IMR-90 (cell line): ENCODE measurements at regions not wholly inside any gene's neighbourhood (a gene's known extent, or its start where the extent isn't known, plus 50 kb on each side); places are given as distances from the start of the nearest gene placed in this dataset.

Source experiments
- ATAC-seq: fragments of 200-7000 bp; cut with Tn5 transposase; 2 replicates; pipeline ENCODE4 v1.9.1; 2020; ENCODE audit warnings: low read depth, mild to moderate bottlenecking, moderate library complexity
- BruUV-seq: library from RNA; stranded (reverse); fragments of 400-500 nt; replicated peaks from 2 replicates; lab custom pipeline; 2021; lab: Mats Ljungman, UMichigan
- CTCF ChIA-PET: fragments of 300-600 bp; formaldehyde crosslinking; extraction: SDS; loops from one replicate; lab custom pipeline; 2021; ENCODE audit warnings: antibody characterized with exemption; lab: Yijun Ruan, JAX
- POLR2A ChIA-PET: fragments of 300-600 bp; sonication (Branson Sonifier 250); formaldehyde crosslinking; loops from one replicate; lab custom pipeline; 2022; ENCODE audit warnings: antibody characterized with exemption; ENCODE audit not compliant: unreplicated experiment; lab: Charles Lee
- DNase-seq: peaks from one replicate; pipeline ENCODE4 v3.0.0; 2013
- H2AFZ ChIP-seq: replicated peaks from 2 replicates; pipeline ENCODE3; 2013; ENCODE audit warnings: low read length, mild to moderate bottlenecking; ENCODE audit not compliant: poor library complexity
- H2AK5ac ChIP-seq: 2 replicates; pipeline ENCODE4 v1.6.1; 2013; ENCODE audit warnings: low read depth, low read length, inconsistent platforms
- H2AK9ac ChIP-seq: replicated peaks from 2 replicates; pipeline ENCODE3; 2013; ENCODE audit warnings: mild to moderate bottlenecking, low read depth, low read length, moderate library complexity; ENCODE audit not compliant: poor library complexity
- H2BK120ac ChIP-seq: 2 replicates; pipeline ENCODE4 v1.6.1; 2013; ENCODE audit warnings: low read depth, low read length, inconsistent platforms
- H2BK15ac ChIP-seq: 3 replicates; pipeline ENCODE4 v1.6.1; 2013; ENCODE audit warnings: low read depth, low read length, inconsistent platforms
- H2BK20ac ChIP-seq: 2 replicates; pipeline ENCODE4 v1.6.1; 2013; ENCODE audit warnings: low read depth, mild to moderate bottlenecking, inconsistent platforms, low read length, moderate library complexity
- H2BK5ac ChIP-seq: 2 replicates; pipeline ENCODE4 v1.6.1; 2013; ENCODE audit warnings: mild to moderate bottlenecking, low read depth, low read length, inconsistent platforms; ENCODE audit not compliant: poor library complexity, severe bottlenecking
- H3K14ac ChIP-seq: replicated peaks from 2 replicates; pipeline ENCODE4 v1.6.1; 2013; ENCODE audit warnings: low read depth, low read length, inconsistent platforms
- H3K18ac ChIP-seq: 2 replicates; pipeline ENCODE4 v1.6.1; 2013; ENCODE audit warnings: low read depth, low read length, control low read depth
- H3K23ac ChIP-seq: 2 replicates; pipeline ENCODE4 v1.6.1; 2013; ENCODE audit warnings: low read depth, low read length, inconsistent platforms
- H3K27ac ChIP-seq: 2 replicates; pipeline ENCODE4 v1.5.1; 2013; ENCODE audit warnings: mild to moderate bottlenecking, control low read depth, low read length; ENCODE audit not compliant: insufficient read depth
- H3K27me3 ChIP-seq: 2 replicates; pipeline ENCODE4 v1.6.1; 2013; ENCODE audit warnings: low read length; ENCODE audit not compliant: control insufficient read depth, insufficient read depth
- H3K36me3 ChIP-seq: 2 replicates; pipeline ENCODE4 v1.6.1; 2013; ENCODE audit warnings: low read length, mixed read lengths; ENCODE audit not compliant: control insufficient read depth, insufficient read depth
- H3K4ac ChIP-seq: 2 replicates; pipeline ENCODE4 v1.6.1; 2013; ENCODE audit warnings: low read depth, low read length, inconsistent platforms
- H3K4me1 ChIP-seq: 2 replicates; pipeline ENCODE4 v1.6.1; 2013; ENCODE audit warnings: low read length, mixed read lengths; ENCODE audit not compliant: control insufficient read depth, insufficient read depth
- H3K4me2 ChIP-seq: 2 replicates; pipeline ENCODE4 v1.6.1; 2013; ENCODE audit warnings: low read depth, mild to moderate bottlenecking, control low read depth, low read length, moderate library complexity
- H3K4me3 ChIP-seq: 2 replicates; pipeline ENCODE4 v1.5.1; 2013; ENCODE audit warnings: low read depth, mild to moderate bottlenecking, control low read depth, low read length, moderate library complexity; ENCODE audit not compliant: insufficient read depth
- H3K56ac ChIP-seq: 2 replicates; pipeline ENCODE4 v1.6.1; 2013; ENCODE audit warnings: low read length, inconsistent platforms; ENCODE audit not compliant: insufficient read depth; ENCODE audit errors: extremely low read depth
- H3K79me1 ChIP-seq, 2 experiments: 2 replicates each; pipeline ENCODE4 v1.6.1; 2013; ENCODE audit warnings: low read length in 2 of 2, inconsistent platforms in 1 of 2, low read depth in 1 of 2
- H3K9ac ChIP-seq: 2 replicates; pipeline ENCODE4 v1.6.1; 2013; ENCODE audit warnings: low read depth, low read length, control low read depth
- H3K9me1 ChIP-seq: 2 replicates; pipeline ENCODE4 v1.6.1; 2013; ENCODE audit warnings: low read length, inconsistent platforms; ENCODE audit not compliant: insufficient read depth
- H3K9me3 ChIP-seq: 2 replicates; pipeline ENCODE4 v1.6.1; 2013; ENCODE audit warnings: low read length; ENCODE audit not compliant: control insufficient read depth, insufficient read depth
- H4K20me1 ChIP-seq: 2 replicates; pipeline ENCODE4 v1.6.1; 2013; ENCODE audit warnings: low read length, inconsistent platforms; ENCODE audit not compliant: insufficient read depth
- H4K5ac ChIP-seq: 2 replicates; pipeline ENCODE4 v1.6.1; 2013; ENCODE audit warnings: mild to moderate bottlenecking, low read depth, low read length, control low read depth
- H4K8ac ChIP-seq, 2 experiments: 2 replicates each; pipeline ENCODE4 v1.6.1; 2013; ENCODE audit warnings: low read depth in 2 of 2, low read length in 2 of 2, control low read depth in 1 of 2, inconsistent platforms in 1 of 2
- H4K91ac ChIP-seq: 2 replicates; pipeline ENCODE4 v1.6.1; 2013; ENCODE audit warnings: low read depth, low read length, inconsistent platforms; ENCODE audit not compliant: insufficient read depth
- BHLHE40 ChIP-seq: fragments of 150-350 bp; IDR thresholded peaks from 2 replicates; pipeline ENCODE4 v1.6.1; 2016; ENCODE audit warnings: mild to moderate bottlenecking, low read depth, low read length
- CEBPB ChIP-seq: IDR thresholded peaks from 2 replicates; pipeline ENCODE4 v1.6.1; 2012; ENCODE audit warnings: low read depth, low read length, improper control_type of control experiment
- CHD1 ChIP-seq: IDR thresholded peaks from 2 replicates; pipeline ENCODE4 v1.6.1; 2012; ENCODE audit warnings: low read depth, low read length, improper control_type of control experiment
- CTCF ChIP-seq: conservative IDR thresholded peaks from 2 replicates; pipeline ENCODE4 v1.5.1; 2012; ENCODE audit warnings: mild to moderate bottlenecking, low read depth, low read length, improper control_type of control experiment
- ELK1 ChIP-seq: fragments of 150-350 bp; IDR thresholded peaks from 2 replicates; pipeline ENCODE4 v1.6.1; 2016; ENCODE audit warnings: low read depth, mild to moderate bottlenecking, low read length, moderate library complexity, borderline replicate concordance
- FOS ChIP-seq: fragments of 150-350 bp; IDR thresholded peaks from 2 replicates; pipeline ENCODE4 v1.6.1; 2016; ENCODE audit warnings: low read depth, low read length
- MAZ ChIP-seq: IDR thresholded peaks from 2 replicates; pipeline ENCODE4 v1.6.1; 2012; ENCODE audit warnings: low read depth, mild to moderate bottlenecking, low read length, improper control_type of control experiment, moderate library complexity, borderline replicate concordance
- MXI1 ChIP-seq: IDR thresholded peaks from 2 replicates; pipeline ENCODE4 v1.6.1; 2012; ENCODE audit warnings: low read depth, mild to moderate bottlenecking, low read length, moderate library complexity, borderline replicate concordance
- NFE2L2 ChIP-seq: fragments of 150-350 bp; IDR thresholded peaks from 2 replicates; pipeline ENCODE4 v1.6.1; 2016; ENCODE audit warnings: low read depth, mild to moderate bottlenecking, low read length
- POLR2A ChIP-seq: IDR thresholded peaks from 2 replicates; pipeline ENCODE4 v1.6.1; 2012; ENCODE audit warnings: mild to moderate bottlenecking, low read depth, low read length
- RCOR1 ChIP-seq: IDR thresholded peaks from 2 replicates; pipeline ENCODE4 v1.6.1; 2012; ENCODE audit warnings: mild to moderate bottlenecking, low read length, improper control_type of control experiment; ENCODE audit not compliant: insufficient replicate concordance
- SMC3 ChIP-seq: fragments of 150-350 bp; IDR thresholded peaks from 2 replicates; pipeline ENCODE4 v1.6.1; 2016; ENCODE audit warnings: low read depth, mild to moderate bottlenecking, antibody characterized with exemption, low read length, moderate library complexity
- WGBS, 2 experiments: methylation state at CpG; one replicate each; pipeline versions ENCODE4 v1.1.5 to v1.1.7; 2013; ENCODE audit warnings: missing lambda C conversion rate in 2 of 2; ENCODE audit not compliant: insufficient read length in 1 of 2; ENCODE audit errors: extremely low coverage in 2 of 2; 5-methylcytosine and 5-hydroxymethylcytosine counted together
- dilution Hi-C: fragments of 300-500 bp; cut with HindIII; formaldehyde crosslinking; loops from one replicate; pipeline ENCODE4 v1.14.3; 2018; ENCODE audit warnings: low sequenced_read_pairs; ENCODE audit not compliant: unreplicated experiment
- in situ Hi-C: fragments of 300-500 bp; cut with MboI; formaldehyde crosslinking; loops from 3 replicates; pipeline ENCODE4 v1.14.3; 2019; ENCODE audit warnings: low sequenced_read_pairs, inconsistent platforms, mixed read lengths
- intact Hi-C: fragments of 100-400 bp; cut with micrococcal nuclease; formaldehyde crosslinking; loops from 2 replicates; pipeline ENCODE4 v1.10.0; 2022
- TF ChIP-seq, protein P1 (sequence below): fragments of 150-350 bp; IDR thresholded peaks from 2 replicates; pipeline ENCODE4 v1.6.1; 2017; ENCODE audit warnings: mild to moderate bottlenecking, antibody characterized with exemption, low read length, low read depth

- H4K20me1 ChIP-seq, result no peaks in the 10 kb centered on the region
- no peak overlapping the region for H2AFZ ChIP-seq
- H2AK9ac ChIP-seq, result no peak overlapping the region
- no peak overlapping the region for H4K8ac ChIP-seq
- no peak overlapping the region for H2BK20ac ChIP-seq
- H2BK120ac ChIP-seq, result no peak overlapping the region
- no peak overlapping the region for H3K4ac ChIP-seq
- peaks cover 7% of the 10 kb centered on the region for H3K27me3 ChIP-seq
- ChIA-PET CTCF (interaction anchor here (0.6 to 1.3 kb wide), 2 partner anchors 55 to 113 kb away, joined by 4 to 5 read pairs; no protein-coding TSS in a partner anchor), POLR2A (no interaction called here)
- H2AK5ac ChIP-seq, result no peak overlapping the region
- BruUV-seq, result no TSS peak
- H4K5ac ChIP-seq, result no peak overlapping the region
- 0 out of 2 replicates have a peak, but pooled peaks cover 2% of the 10 kb centered on the region for H3K4me1 ChIP-seq
- no peak overlapping the region for H4K91ac ChIP-seq
- H3K36me3 ChIP-seq, result no peaks in the 10 kb centered on the region
- no peaks in the 10 kb centered on the region for H3K9me1 ChIP-seq
- no peak overlapping the region for H3K23ac ChIP-seq
- in situ Hi-C loops (no loop called here), intact Hi-C loops (no loop called here), dilution Hi-C loops (no loop called here)
- no peak overlapping the region for H3K14ac ChIP-seq
- H3K4me3 ChIP-seq, result no peak overlapping the region
- no peaks in the 10 kb centered on the region for H3K79me1 ChIP-seq
- H3K18ac ChIP-seq, result no peak overlapping the region
- no peak overlapping the region for H3K4me2 ChIP-seq
- WGBS, 2 experiments, result 100% methylated on average over 1 of the region's 4 CpGs; no CpG with 5 or more reads in 1 of the 2 experiments
- DNase-seq (no peak), ATAC-seq (no peak)
- H3K9me3 ChIP-seq, result no peaks in the 10 kb centered on the region
- no peak overlapping the region for H3K9ac ChIP-seq
- H2BK5ac ChIP-seq, result no peak overlapping the region
- no peak overlapping the region for H3K27ac ChIP-seq
- TF ChIP-seq BHLHE40 (no peak), RCOR1 (no peak), CHD1 (no peak), POLR2A (no peak), SMC3 (no peak), CTCF (no peak), MAZ (no peak), ELK1 (no peak), CEBPB (no peak), MXI1 (no peak), NFE2L2 (no peak), FOS (no peak)
- TF ChIP-seq, protein P1, sequence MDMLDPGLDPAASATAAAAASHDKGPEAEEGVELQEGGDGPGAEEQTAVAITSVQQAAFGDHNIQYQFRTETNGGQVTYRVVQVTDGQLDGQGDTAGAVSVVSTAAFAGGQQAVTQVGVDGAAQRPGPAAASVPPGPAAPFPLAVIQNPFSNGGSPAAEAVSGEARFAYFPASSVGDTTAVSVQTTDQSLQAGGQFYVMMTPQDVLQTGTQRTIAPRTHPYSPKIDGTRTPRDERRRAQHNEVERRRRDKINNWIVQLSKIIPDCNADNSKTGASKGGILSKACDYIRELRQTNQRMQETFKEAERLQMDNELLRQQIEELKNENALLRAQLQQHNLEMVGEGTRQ, result no peak
- no peak overlapping the region for H3K56ac ChIP-seq
- no peak overlapping the region for H2BK15ac ChIP-seq
Observed at GRCh38 chr10:30535677-30536076, 93.9 kb downstream of the LYZL2 start.
